Endothelial cell of umbilical vein (primary cell): ENCODE measurements at regions not wholly inside any gene's neighbourhood (a gene's known extent, or its start where the extent isn't known, plus 50 kb on each side); places are given as distances from the start of the nearest gene placed in this dataset.

Experiments used
- BruUV-seq: library from RNA; stranded (reverse); fragments of 400-500 nt; replicated peaks from 2 replicates; lab custom pipeline; 2021; lab: Mats Ljungman, UMichigan
- CTCF ChIA-PET: fragments of 300-600, 350-600 bp; sonication (Branson Sonifier 250); formaldehyde crosslinking; loops from one replicate; lab custom pipeline; 2021; ENCODE audit warnings: antibody characterized with exemption, inconsistent platforms; lab: Charles Lee
- POLR2A ChIA-PET: fragments of 300-600, 350-600 bp; sonication (Branson Sonifier 250); formaldehyde crosslinking; loops from one replicate; lab custom pipeline; 2021; ENCODE audit warnings: antibody characterized with exemption, inconsistent platforms; lab: Charles Lee
- DNase-seq: peaks from one replicate; pipeline ENCODE4 v3.0.0-alpha.2; 2011; ENCODE audit warnings: low read depth, low spot score
- FAIRE-seq: peaks from 2 replicates; lab custom pipeline; 2011; peaks lifted over from hg19 to GRCh38; lab: Jason Lieb, UNC
- H2AFZ ChIP-seq: 2 replicates; pipeline ENCODE4 v1.6.0; 2012; ENCODE audit warnings: low read depth, low read length, control low read depth, inconsistent platforms
- H3K27ac ChIP-seq: 2 replicates; pipeline ENCODE4 v1.5.1; 2011; ENCODE audit warnings: low read depth, mild to moderate bottlenecking, control low read depth, low read length, moderate library complexity; ENCODE audit not compliant: insufficient read depth
- H3K27me3 ChIP-seq, 2 experiments: 2 replicates each; pipeline versions ENCODE4 v1.6.0 to v1.6.1; 2011; ENCODE audit warnings: low read length in 2 of 2, mixed read lengths in 1 of 2; ENCODE audit not compliant: control insufficient read depth in 2 of 2, insufficient read depth in 2 of 2
- H3K36me3 ChIP-seq, 2 experiments: 2 replicates in 1 of 2; 3 replicates in 1 of 2; pipeline ENCODE4 v1.5.1; 2011; ENCODE audit warnings: low read length in 2 of 2, mild to moderate bottlenecking in 1 of 2, moderate library complexity in 1 of 2; ENCODE audit not compliant: control insufficient read depth in 2 of 2, insufficient read depth in 2 of 2; ENCODE audit errors: extremely low read depth in 1 of 2
- H3K4me1 ChIP-seq: 3 replicates; pipeline ENCODE4 v1.5.1; 2011; ENCODE audit warnings: mild to moderate bottlenecking, low read length; ENCODE audit not compliant: control insufficient read depth, insufficient read depth; ENCODE audit errors: extremely low read depth
- H3K4me2 ChIP-seq: 2 replicates; pipeline ENCODE4 v1.6.1; 2011; ENCODE audit warnings: low read length, control low read depth, mixed read lengths; ENCODE audit not compliant: insufficient read depth
- H3K4me3 ChIP-seq, 3 experiments: fragments of 200-600 bp in 1 of 3; sonication (generic), shearing (Covaris generic) in 1 of 3; replicated peaks in 1 of 3; 2 replicates each; pipeline ENCODE4 v1.5.1; 2011 to 2016; ENCODE audit warnings: control low read depth in 3 of 3, low read length in 3 of 3, mild to moderate bottlenecking in 2 of 3, inconsistent platforms in 1 of 3, low read depth in 1 of 3, moderate library complexity in 1 of 3; ENCODE audit not compliant: insufficient read depth in 1 of 3
- H3K79me2 ChIP-seq: 2 replicates; pipeline ENCODE4 v1.6.0; 2012; ENCODE audit warnings: low read length, inconsistent platforms; ENCODE audit not compliant: control insufficient read depth, insufficient read depth
- H3K9ac ChIP-seq: replicated peaks from 2 replicates; pipeline ENCODE3; 2011; ENCODE audit warnings: low read length, control low read depth; ENCODE audit not compliant: insufficient read depth; ENCODE audit errors: extremely low read depth
- H3K9me1 ChIP-seq: replicated peaks from 3 replicates; pipeline ENCODE4 v1.6.0; 2011; ENCODE audit warnings: mild to moderate bottlenecking, low read length; ENCODE audit not compliant: control insufficient read depth, insufficient read depth; ENCODE audit errors: extremely low read depth
- H3K9me3 ChIP-seq: replicated peaks from 2 replicates; pipeline ENCODE4 v1.5.1; 2012; ENCODE audit warnings: low read length, inconsistent platforms; ENCODE audit not compliant: control insufficient read depth, insufficient read depth
- H4K20me1 ChIP-seq: replicated peaks from 2 replicates; pipeline ENCODE3; 2011; ENCODE audit warnings: mild to moderate bottlenecking, low read length; ENCODE audit not compliant: control insufficient read depth, insufficient read depth; ENCODE audit errors: extremely low read depth
- CTCF ChIP-seq, 2 donors: IDR thresholded peaks; 1 replicate in 1 of 2; 2 replicates in 1 of 2; pipeline ENCODE4 v1.5.1; 2011; ENCODE audit warnings: low read length in 2 of 2, mild to moderate bottlenecking in 2 of 2, moderate library complexity in 2 of 2, control low read depth in 1 of 2, inconsistent platforms in 1 of 2, low read depth in 1 of 2; ENCODE audit not compliant: insufficient read depth in 1 of 2; ENCODE audit errors: extremely low read depth in 1 of 2
- EZH2 ChIP-seq: IDR thresholded peaks from 2 replicates; pipeline ENCODE4 v1.6.1; 2012; ENCODE audit warnings: borderline replicate concordance, low read depth, mild to moderate bottlenecking, moderate library complexity, low read length, inconsistent platforms; ENCODE audit not compliant: severe bottlenecking
- FOS ChIP-seq: IDR thresholded peaks from 2 replicates; pipeline ENCODE4 v1.6.1; 2011; ENCODE audit warnings: mild to moderate bottlenecking, low read length, moderate library complexity, borderline replicate concordance; ENCODE audit not compliant: insufficient read depth
- GATA2 ChIP-seq: IDR thresholded peaks from 2 replicates; pipeline ENCODE4 v1.7.0; 2011; ENCODE audit warnings: low read depth, mild to moderate bottlenecking, moderate library complexity, mixed read lengths, low read length; ENCODE audit not compliant: insufficient read length, insufficient read depth
- JUN ChIP-seq: IDR thresholded peaks from 2 replicates; pipeline ENCODE4 v1.6.1; 2011; ENCODE audit warnings: borderline replicate concordance, low read depth; ENCODE audit not compliant: insufficient read length, insufficient read depth
- MAX ChIP-seq: IDR thresholded peaks from 2 replicates; pipeline ENCODE4 v1.6.1; 2011; ENCODE audit not compliant: insufficient read depth, insufficient read length
- MYC ChIP-seq: IDR thresholded peaks from one replicate; pipeline ENCODE4 v1.6.1; 2011; ENCODE audit warnings: mild to moderate bottlenecking, low read depth, low read length
- POLR2A ChIP-seq: IDR thresholded peaks from 2 replicates; pipeline ENCODE4 v1.6.1; 2012; ENCODE audit warnings: low read depth, mild to moderate bottlenecking, control low read depth, low read length
- POLR2AphosphoS5 ChIP-seq: IDR thresholded peaks from 2 replicates; pipeline ENCODE4 v1.6.1; 2012; ENCODE audit warnings: low read depth, mild to moderate bottlenecking, control low read depth, low read length, moderate library complexity; ENCODE audit not compliant: insufficient read depth
- dilution Hi-C: fragments of 300-500 bp; cut with MboI; formaldehyde crosslinking; loops from one replicate; pipeline ENCODE4 v1.15.0; 2019; ENCODE audit warnings: low sequenced_read_pairs; ENCODE audit not compliant: extremely low pct_ligation_motif_present
- intact Hi-C: fragments of 100-400 bp; cut with micrococcal nuclease; formaldehyde crosslinking; loops from one replicate; pipeline ENCODE4 v1.10.0; 2022

DNA sequence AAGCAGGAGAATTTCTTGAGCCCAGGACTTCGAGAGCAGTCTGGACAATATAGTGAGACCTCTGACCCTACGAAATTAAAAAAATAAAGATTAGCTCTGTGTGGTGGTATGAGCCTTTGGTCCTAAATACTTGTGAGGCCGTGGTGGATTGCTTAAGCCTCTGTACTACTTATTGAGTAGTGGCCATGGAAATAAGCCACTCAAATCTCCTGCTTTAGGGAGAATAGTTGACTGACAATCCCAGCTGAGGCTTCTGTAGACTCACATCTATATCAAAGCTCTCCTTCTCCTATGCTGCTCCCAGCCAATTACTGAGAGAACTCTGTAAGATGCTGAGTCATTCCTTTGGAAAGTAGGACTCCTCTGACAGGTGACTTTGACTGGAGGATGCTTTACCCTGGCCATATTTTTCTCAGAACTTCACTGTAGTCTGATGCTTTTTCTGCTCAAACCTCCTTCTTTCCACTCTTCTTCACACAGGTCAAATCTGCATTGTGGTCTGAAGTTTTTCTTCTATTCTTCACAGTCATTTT, 420.2 kb downstream of the SLC6A15 start:
- Histone ChIP-seq H3K9me1 (no peaks in the 10 kb centered on the region), H3K79me2 (no peaks in the 10 kb centered on the region), H3K36me3 (no peaks in the 10 kb centered on the region), H3K9ac (no peak overlapping the region), H4K20me1 (no peaks in the 10 kb centered on the region), H3K4me3 (no peak overlapping the region), H3K27me3 (no peaks in the 10 kb centered on the region), H3K4me1 (no peaks in the 10 kb centered on the region), H3K9me3 (no peaks in the 10 kb centered on the region), H2AFZ (no peak overlapping the region), H3K4me2 (no peak overlapping the region), H3K27ac (no peak overlapping the region)
- POLR2A ChIA-PET, result no interaction called here
- FAIRE-seq (no peak), DNase-seq (no peak)
- no TSS peak for BruUV-seq
- TF ChIP-seq POLR2AphosphoS5 (no peak), MAX (no peak), GATA2 (no peak), FOS (no peak), POLR2A (no peak), MYC (no peak), EZH2 (no peak), CTCF (IDR thresholded peaks at IDR 0.05; ENCODE audit: extremely low read depth in 1 of 2, insufficient read depth in 1 of 2, low read depth in 1 of 2, low read length in 2 of 2) (no peak), JUN (no peak)
- CTCF ChIA-PET, result interaction anchor here (0.9 kb wide), 1 partner anchor 1807 kb away, joined by 4 read pairs; no protein-coding TSS in a partner anchor
- dilution Hi-C loops, result no loop called here
- intact Hi-C loops, result no loop called here
